HepG2 (cell line): ENCODE measurements at regions not wholly inside any gene's neighbourhood (a gene's known extent, or its start where the extent isn't known, plus 50 kb on each side); places are given as distances from the start of the nearest gene placed in this dataset.

ENCODE experiments used
- ELF1 ChIP-seq: sonication (generic); formaldehyde crosslinking; IDR thresholded peaks from 2 replicates; pipeline ENCODE4 v1.4.0; 2020; ENCODE audit warnings: missing genetic modification reagents
- MAFF ChIP-seq: IDR thresholded peaks from 2 replicates; pipeline ENCODE4 v1.6.1; 2011; ENCODE audit warnings: low read depth, low read length, improper control_type of control experiment
- PHF5A ChIP-seq: IDR thresholded peaks from one replicate; pipeline ENCODE4 v1.6.1; 2018; ENCODE audit warnings: low read depth, missing genetic modification reagents; ENCODE audit not compliant: unreplicated experiment
- ZBTB7A ChIP-seq: sonication (generic); formaldehyde crosslinking; IDR thresholded peaks from 2 replicates; pipeline ENCODE4 v1.8.0; 2022; ENCODE audit warnings: mild to moderate bottlenecking, missing genetic modification reagents
- ZMYM4 ChIP-seq: sonication (generic); formaldehyde crosslinking; IDR thresholded peaks from 2 replicates; pipeline ENCODE4 v1.8.1; 2023; ENCODE audit warnings: mild to moderate bottlenecking, missing genetic modification reagents
- ZNF331 ChIP-seq: sonication (generic); formaldehyde crosslinking; IDR thresholded peaks from 2 replicates; pipeline ENCODE4 v1.4.0; 2020; ENCODE audit warnings: missing genetic modification reagents
- ZNF788 ChIP-seq: sonication (generic); formaldehyde crosslinking; IDR thresholded peaks from 2 replicates; pipeline ENCODE4 v1.5.0; 2020; ENCODE audit warnings: mild to moderate bottlenecking, missing genetic modification reagents, borderline replicate concordance
- TF ChIP-seq, protein P1 (sequence below): sonication (generic); formaldehyde crosslinking; IDR thresholded peaks from 2 replicates; pipeline ENCODE4 v1.4.0; 2020; ENCODE audit warnings: mild to moderate bottlenecking, missing genetic modification reagents, borderline replicate concordance
- TF ChIP-seq, protein P2 (sequence below): sonication (generic); formaldehyde crosslinking; IDR thresholded peaks from 2 replicates; pipeline ENCODE4 v1.9.0; 2021; ENCODE audit warnings: mild to moderate bottlenecking, missing genetic modification reagents
- TF ChIP-seq, protein P3 (sequence below): IDR thresholded peaks from 2 replicates; pipeline ENCODE4 v1.6.1; 2012; ENCODE audit warnings: inconsistent platforms
- TF ChIP-seq, protein P4 (sequence below): sonication (generic); formaldehyde crosslinking; IDR thresholded peaks from 2 replicates; pipeline ENCODE4 v1.4.0; 2020; ENCODE audit warnings: missing genetic modification reagents, borderline replicate concordance

DNA sequence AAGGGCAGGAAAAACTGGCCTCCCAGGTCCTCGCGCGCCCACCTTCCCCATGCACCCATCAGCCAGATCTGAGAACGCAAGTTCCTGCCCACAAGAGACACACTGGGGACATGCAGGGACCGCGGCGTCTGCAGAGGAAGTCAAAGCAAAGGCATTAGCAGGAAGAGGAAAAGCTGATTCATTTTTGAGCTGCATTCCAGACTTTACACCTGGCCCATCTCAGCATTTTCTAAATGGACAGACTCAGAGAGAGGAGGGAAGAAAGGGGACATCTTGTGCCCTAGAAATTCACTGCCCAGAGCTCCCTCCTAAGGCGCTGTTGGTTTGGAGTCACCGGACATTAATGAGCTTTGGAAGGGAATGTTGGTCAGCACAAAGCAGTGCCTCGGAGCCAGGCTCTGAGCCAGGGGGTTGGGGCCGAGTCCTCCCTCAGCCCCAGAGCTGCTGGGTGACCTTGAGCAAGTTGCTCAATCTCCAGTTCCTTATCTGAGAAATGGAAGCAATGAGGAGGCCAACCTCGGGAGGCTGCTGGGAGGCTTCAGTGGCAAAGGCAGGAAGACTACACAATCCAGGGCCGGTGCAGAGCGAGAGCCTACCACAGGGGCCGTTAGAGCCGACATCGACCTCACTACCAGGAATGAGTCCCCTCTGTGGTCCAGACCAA lies 150.5 kb upstream of the IQSEC1 start (continued):
- TF ChIP-seq, protein P1, sequence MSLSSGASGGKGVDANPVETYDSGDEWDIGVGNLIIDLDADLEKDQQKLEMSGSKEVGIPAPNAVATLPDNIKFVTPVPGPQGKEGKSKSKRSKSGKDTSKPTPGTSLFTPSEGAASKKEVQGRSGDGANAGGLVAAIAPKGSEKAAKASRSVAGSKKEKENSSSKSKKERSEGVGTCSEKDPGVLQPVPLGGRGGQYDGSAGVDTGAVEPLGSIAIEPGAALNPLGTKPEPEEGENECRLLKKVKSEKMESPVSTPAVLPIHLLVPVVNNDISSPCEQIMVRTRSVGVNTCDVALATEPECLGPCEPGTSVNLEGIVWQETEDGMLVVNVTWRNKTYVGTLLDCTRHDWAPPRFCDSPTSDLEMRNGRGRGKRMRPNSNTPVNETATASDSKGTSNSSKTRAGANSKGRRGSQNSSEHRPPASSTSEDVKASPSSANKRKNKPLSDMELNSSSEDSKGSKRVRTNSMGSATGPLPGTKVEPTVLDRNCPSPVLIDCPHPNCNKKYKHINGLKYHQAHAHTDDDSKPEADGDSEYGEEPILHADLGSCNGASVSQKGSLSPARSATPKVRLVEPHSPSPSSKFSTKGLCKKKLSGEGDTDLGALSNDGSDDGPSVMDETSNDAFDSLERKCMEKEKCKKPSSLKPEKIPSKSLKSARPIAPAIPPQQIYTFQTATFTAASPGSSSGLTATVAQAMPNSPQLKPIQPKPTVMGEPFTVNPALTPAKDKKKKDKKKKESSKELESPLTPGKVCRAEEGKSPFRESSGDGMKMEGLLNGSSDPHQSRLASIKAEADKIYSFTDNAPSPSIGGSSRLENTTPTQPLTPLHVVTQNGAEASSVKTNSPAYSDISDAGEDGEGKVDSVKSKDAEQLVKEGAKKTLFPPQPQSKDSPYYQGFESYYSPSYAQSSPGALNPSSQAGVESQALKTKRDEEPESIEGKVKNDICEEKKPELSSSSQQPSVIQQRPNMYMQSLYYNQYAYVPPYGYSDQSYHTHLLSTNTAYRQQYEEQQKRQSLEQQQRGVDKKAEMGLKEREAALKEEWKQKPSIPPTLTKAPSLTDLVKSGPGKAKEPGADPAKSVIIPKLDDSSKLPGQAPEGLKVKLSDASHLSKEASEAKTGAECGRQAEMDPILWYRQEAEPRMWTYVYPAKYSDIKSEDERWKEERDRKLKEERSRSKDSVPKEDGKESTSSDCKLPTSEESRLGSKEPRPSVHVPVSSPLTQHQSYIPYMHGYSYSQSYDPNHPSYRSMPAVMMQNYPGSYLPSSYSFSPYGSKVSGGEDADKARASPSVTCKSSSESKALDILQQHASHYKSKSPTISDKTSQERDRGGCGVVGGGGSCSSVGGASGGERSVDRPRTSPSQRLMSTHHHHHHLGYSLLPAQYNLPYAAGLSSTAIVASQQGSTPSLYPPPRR (CRISPR knock-in tag) = no peak
- TF ChIP-seq, protein P2, sequence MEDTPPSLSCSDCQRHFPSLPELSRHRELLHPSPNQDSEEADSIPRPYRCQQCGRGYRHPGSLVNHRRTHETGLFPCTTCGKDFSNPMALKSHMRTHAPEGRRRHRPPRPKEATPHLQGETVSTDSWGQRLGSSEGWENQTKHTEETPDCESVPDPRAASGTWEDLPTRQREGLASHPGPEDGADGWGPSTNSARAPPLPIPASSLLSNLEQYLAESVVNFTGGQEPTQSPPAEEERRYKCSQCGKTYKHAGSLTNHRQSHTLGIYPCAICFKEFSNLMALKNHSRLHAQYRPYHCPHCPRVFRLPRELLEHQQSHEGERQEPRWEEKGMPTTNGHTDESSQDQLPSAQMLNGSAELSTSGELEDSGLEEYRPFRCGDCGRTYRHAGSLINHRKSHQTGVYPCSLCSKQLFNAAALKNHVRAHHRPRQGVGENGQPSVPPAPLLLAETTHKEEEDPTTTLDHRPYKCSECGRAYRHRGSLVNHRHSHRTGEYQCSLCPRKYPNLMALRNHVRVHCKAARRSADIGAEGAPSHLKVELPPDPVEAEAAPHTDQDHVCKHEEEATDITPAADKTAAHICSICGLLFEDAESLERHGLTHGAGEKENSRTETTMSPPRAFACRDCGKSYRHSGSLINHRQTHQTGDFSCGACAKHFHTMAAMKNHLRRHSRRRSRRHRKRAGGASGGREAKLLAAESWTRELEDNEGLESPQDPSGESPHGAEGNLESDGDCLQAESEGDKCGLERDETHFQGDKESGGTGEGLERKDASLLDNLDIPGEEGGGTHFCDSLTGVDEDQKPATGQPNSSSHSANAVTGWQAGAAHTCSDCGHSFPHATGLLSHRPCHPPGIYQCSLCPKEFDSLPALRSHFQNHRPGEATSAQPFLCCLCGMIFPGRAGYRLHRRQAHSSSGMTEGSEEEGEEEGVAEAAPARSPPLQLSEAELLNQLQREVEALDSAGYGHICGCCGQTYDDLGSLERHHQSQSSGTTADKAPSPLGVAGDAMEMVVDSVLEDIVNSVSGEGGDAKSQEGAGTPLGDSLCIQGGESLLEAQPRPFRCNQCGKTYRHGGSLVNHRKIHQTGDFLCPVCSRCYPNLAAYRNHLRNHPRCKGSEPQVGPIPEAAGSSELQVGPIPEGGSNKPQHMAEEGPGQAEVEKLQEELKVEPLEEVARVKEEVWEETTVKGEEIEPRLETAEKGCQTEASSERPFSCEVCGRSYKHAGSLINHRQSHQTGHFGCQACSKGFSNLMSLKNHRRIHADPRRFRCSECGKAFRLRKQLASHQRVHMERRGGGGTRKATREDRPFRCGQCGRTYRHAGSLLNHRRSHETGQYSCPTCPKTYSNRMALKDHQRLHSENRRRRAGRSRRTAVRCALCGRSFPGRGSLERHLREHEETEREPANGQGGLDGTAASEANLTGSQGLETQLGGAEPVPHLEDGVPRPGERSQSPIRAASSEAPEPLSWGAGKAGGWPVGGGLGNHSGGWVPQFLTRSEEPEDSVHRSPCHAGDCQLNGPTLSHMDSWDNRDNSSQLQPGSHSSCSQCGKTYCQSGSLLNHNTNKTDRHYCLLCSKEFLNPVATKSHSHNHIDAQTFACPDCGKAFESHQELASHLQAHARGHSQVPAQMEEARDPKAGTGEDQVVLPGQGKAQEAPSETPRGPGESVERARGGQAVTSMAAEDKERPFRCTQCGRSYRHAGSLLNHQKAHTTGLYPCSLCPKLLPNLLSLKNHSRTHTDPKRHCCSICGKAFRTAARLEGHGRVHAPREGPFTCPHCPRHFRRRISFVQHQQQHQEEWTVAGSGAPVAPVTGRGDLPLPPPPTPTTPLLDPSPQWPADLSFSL (CRISPR knock-in tag) = no peak
- TF ChIP-seq ZMYM4 (peak; percentile 87), ELF1 (CRISPR knock-in tag) (peak; percentile 35; the same call in 1 of the 2 replicates), ZNF788 (CRISPR knock-in tag) (peak; percentile 66; the same call in 1 of the 2 replicates), ZNF331 (CRISPR knock-in tag) (peak; percentile 69), ZBTB7A (CRISPR knock-in tag) (0 out of 2 replicates have a peak, but pooled peaks have one; percentile 47), MAFF (peak; percentile 20; the same call in 1 of the 2 replicates), PHF5A (CRISPR knock-in tag) (peak; percentile 43)
- TF ChIP-seq, protein P3, sequence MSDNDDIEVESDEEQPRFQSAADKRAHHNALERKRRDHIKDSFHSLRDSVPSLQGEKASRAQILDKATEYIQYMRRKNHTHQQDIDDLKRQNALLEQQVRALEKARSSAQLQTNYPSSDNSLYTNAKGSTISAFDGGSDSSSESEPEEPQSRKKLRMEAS = 0 out of 2 replicates have a peak, but pooled peaks have one; percentile 37
- TF ChIP-seq, protein P4, sequence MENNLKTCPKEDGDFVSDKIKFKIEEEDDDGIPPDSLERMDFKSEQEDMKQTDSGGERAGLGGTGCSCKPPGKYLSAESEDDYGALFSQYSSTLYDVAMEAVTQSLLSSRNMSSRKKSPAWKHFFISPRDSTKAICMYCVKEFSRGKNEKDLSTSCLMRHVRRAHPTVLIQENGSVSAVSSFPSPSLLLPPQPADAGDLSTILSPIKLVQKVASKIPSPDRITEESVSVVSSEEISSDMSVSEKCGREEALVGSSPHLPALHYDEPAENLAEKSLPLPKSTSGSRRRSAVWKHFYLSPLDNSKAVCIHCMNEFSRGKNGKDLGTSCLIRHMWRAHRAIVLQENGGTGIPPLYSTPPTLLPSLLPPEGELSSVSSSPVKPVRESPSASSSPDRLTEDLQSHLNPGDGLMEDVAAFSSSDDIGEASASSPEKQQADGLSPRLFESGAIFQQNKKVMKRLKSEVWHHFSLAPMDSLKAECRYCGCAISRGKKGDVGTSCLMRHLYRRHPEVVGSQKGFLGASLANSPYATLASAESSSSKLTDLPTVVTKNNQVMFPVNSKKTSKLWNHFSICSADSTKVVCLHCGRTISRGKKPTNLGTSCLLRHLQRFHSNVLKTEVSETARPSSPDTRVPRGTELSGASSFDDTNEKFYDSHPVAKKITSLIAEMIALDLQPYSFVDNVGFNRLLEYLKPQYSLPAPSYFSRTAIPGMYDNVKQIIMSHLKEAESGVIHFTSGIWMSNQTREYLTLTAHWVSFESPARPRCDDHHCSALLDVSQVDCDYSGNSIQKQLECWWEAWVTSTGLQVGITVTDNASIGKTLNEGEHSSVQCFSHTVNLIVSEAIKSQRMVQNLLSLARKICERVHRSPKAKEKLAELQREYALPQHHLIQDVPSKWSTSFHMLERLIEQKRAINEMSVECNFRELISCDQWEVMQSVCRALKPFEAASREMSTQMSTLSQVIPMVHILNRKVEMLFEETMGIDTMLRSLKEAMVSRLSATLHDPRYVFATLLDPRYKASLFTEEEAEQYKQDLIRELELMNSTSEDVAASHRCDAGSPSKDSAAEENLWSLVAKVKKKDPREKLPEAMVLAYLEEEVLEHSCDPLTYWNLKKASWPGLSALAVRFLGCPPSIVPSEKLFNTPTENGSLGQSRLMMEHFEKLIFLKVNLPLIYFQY (CRISPR knock-in tag) = 0 out of 2 replicates have a peak, but pooled peaks have one; percentile 50
